ENCODE measurements at regions not wholly inside any gene's neighbourhood (a gene's known extent, or its start where the extent isn't known, plus 50 kb on each side); places are given as distances from the start of the nearest gene placed in this dataset.

- Histone ChIP-seq H2AFZ (ENCODE audit: low read length) (no peak overlapping the region), H4K5ac (ENCODE audit: insufficient read length, low read depth, low read length) (no peak overlapping the region), H3K36me3 (ENCODE audit: control insufficient read depth in 2 of 4, insufficient read depth in 4 of 4, low read length in 3 of 4) (no peaks in the 10 kb centered on the region), H4K20me1 (replicated peaks in 1 of 2; ENCODE audit: control insufficient read depth in 1 of 2, insufficient read depth in 2 of 2, low read length in 2 of 2) (no peaks in the 10 kb centered on the region), H2BK5ac (ENCODE audit: low read depth, low read length) (no peak overlapping the region), H2BK15ac (ENCODE audit: low read length) (no peak overlapping the region), H2BK120ac (replicated peaks; ENCODE audit: low read depth, low read length) (no peak overlapping the region), H3K4me2 (ENCODE audit: insufficient read depth in 1 of 2, low read depth in 2 of 2, low read length in 2 of 2) (no peak overlapping the region), H2BK12ac (ENCODE audit: low read depth, low read length) (no peak overlapping the region), H3K4me3 (ENCODE audit: extremely low read depth in 1 of 4, insufficient read depth in 2 of 4, low read depth in 3 of 4, low read length in 4 of 4) (no peak overlapping the region), H4K91ac (replicated peaks; ENCODE audit: insufficient read length, low read length) (no peak overlapping the region), H3K79me1 (ENCODE audit: low read depth, low read length) (no peaks in the 10 kb centered on the region), H3K27ac (ENCODE audit: low read depth, low read length) (no peak overlapping the region), H2BK20ac (ENCODE audit: low read length) (no peak overlapping the region), H3K9ac (replicated peaks in 1 of 4; ENCODE audit: extremely low read depth in 1 of 4, low read depth in 3 of 4, low read length in 3 of 4) (no peak overlapping the region), H2AK5ac (ENCODE audit: low read depth, low read length) (no peak overlapping the region), H3K27me3 (replicated peaks in 1 of 4; ENCODE audit: control insufficient read depth in 3 of 4, extremely low read depth in 1 of 4, insufficient read depth in 3 of 4, low read length in 3 of 4) (peaks cover 0 to 1% (median 0%) of the 10 kb centered on the region in 4 experiments; a peak in 1 of 7 replicates), H3K23me2 (ENCODE audit: low read depth, low read length) (no peaks in the 10 kb centered on the region), H3K79me2 (ENCODE audit: control insufficient read depth in 1 of 2, insufficient read depth in 2 of 2, low read length in 2 of 2) (no peaks in the 10 kb centered on the region), H3K14ac (ENCODE audit: insufficient read length) (no peak overlapping the region), H3K18ac (ENCODE audit: extremely low read depth, low read length) (no peak overlapping the region), H3K4ac (replicated peaks; ENCODE audit: insufficient read length, low read depth, low read length) (no peak overlapping the region), H3K56ac (replicated peaks; ENCODE audit: insufficient read length, low read depth, low read length) (no peak overlapping the region), H4K8ac (ENCODE audit: extremely low read depth, insufficient read depth, low read length) (no peak overlapping the region), H3K23ac (ENCODE audit: insufficient read length) (no peak overlapping the region), H3K9me3 (ENCODE audit: insufficient read depth in 2 of 2, low read depth in 1 of 2, low read length in 1 of 2) (no peaks in the 10 kb centered on the region), H3K4me1 (replicated peaks in 1 of 4; ENCODE audit: control insufficient read depth in 3 of 4, insufficient read depth in 4 of 4, low read length in 3 of 4) (no peaks in the 10 kb centered on the region)
- POLR2A ChIA-PET (ENCODE audit: partially characterized antibody), result no interaction called here
- FAIRE-seq (no peak), DNase-seq (ENCODE audit: low read depth in 1 of 2, low spot score in 2 of 2) (no peak)
- CTCF ChIA-PET (ENCODE audit: partially characterized antibody), result interaction anchor here (0.6 kb wide), 2 partner anchors 19 to 28 kb away, joined by 3 read pairs; no protein-coding TSS in a partner anchor
- WGBS, 2 experiments (ENCODE audit: extremely low coverage in 1 of 2, insufficient coverage in 1 of 2, insufficient read length in 1 of 2, insufficient replicate concordance in 2 of 2, low coverage in 1 of 2, low lambda C conversion rate in 2 of 2, missing lambda C conversion rate in 1 of 2), result 97% methylated on average over 2 of the region's 2 CpGs; no CpG with 5 or more reads in 1 of the 2 experiments
- TF ChIP-seq, protein P1, sequence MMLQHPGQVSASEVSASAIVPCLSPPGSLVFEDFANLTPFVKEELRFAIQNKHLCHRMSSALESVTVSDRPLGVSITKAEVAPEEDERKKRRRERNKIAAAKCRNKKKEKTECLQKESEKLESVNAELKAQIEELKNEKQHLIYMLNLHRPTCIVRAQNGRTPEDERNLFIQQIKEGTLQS (IDR thresholded peaks at IDR 0.05; ENCODE audit: insufficient read depth, low read depth, low read length), result no peak
- TF ChIP-seq CHD1 (IDR thresholded peaks at IDR 0.05; ENCODE audit: low read depth, low read length) (no peak), RBBP5 (IDR thresholded peaks at IDR 0.05; ENCODE audit: borderline replicate concordance, low read depth, low read length) (no peak), SP4 (IDR thresholded peaks at IDR 0.05; ENCODE audit: low read length) (no peak), GTF2F1 (IDR thresholded peaks at IDR 0.05; ENCODE audit: borderline replicate concordance, low read depth, low read length) (no peak), EGR1 (IDR thresholded peaks at IDR 0.05; ENCODE audit: borderline replicate concordance, low read depth, low read length) (no peak), ZNF274 (IDR thresholded peaks at IDR 0.05; ENCODE audit: borderline replicate concordance, extremely low read depth, low read length) (no peak), EP300 (IDR thresholded peaks at IDR 0.05; ENCODE audit: borderline replicate concordance in 1 of 2, low read depth in 2 of 2, low read length in 2 of 2) (no peak), SIX5 (IDR thresholded peaks at IDR 0.05; ENCODE audit: low read depth, low read length) (no peak), CTBP2 (IDR thresholded peaks at IDR 0.05; ENCODE audit: borderline replicate concordance, insufficient read depth, insufficient read length, low read length) (no peak), RAD21 (IDR thresholded peaks at IDR 0.05 in 1 of 2, conservative IDR thresholded peaks at IDR 0.05 in 1 of 2; ENCODE audit: low read depth in 2 of 2, low read length in 2 of 2) (no peak), SAP30 (IDR thresholded peaks at IDR 0.05; ENCODE audit: insufficient read depth, insufficient replicate concordance, low read length) (no peak), TAF7 (optimal IDR thresholded peaks at IDR 0.05; ENCODE audit: borderline replicate concordance, low read depth, low read length) (no peak)
Measured at GRCh38 chr18:39403121-39403520, 1837.5 kb upstream of the CELF4 start.

All from H1 (cell line).